Omental fat pad (tissue), 3 donors: ENCODE measurements at regions not wholly inside any gene's neighbourhood (a gene's known extent, or its start where the extent isn't known, plus 50 kb on each side); places are given as distances from the start of the nearest gene placed in this dataset.

ENCODE experiments used
- ATAC-seq: fragments of 150-250 bp; one replicate; pipeline ENCODE4 v1.9.1; 2016; ENCODE audit warnings: mild to moderate bottlenecking, moderate library complexity; ENCODE audit not compliant: low FRiP score
- DNase-seq: peaks from one replicate; pipeline ENCODE4 v3.0.0-alpha.2; 2019; ENCODE audit warnings: low spot score
- TF ChIP-seq, protein P1 (sequence below), 3 donors: fragments of 450-650 bp; IDR thresholded peaks; one replicate each; pipeline ENCODE4 v1.5.1; 2016 to 2017; ENCODE audit warnings: antibody characterized with exemption in 3 of 3, mild to moderate bottlenecking in 3 of 3, moderate library complexity in 2 of 3

DNA sequence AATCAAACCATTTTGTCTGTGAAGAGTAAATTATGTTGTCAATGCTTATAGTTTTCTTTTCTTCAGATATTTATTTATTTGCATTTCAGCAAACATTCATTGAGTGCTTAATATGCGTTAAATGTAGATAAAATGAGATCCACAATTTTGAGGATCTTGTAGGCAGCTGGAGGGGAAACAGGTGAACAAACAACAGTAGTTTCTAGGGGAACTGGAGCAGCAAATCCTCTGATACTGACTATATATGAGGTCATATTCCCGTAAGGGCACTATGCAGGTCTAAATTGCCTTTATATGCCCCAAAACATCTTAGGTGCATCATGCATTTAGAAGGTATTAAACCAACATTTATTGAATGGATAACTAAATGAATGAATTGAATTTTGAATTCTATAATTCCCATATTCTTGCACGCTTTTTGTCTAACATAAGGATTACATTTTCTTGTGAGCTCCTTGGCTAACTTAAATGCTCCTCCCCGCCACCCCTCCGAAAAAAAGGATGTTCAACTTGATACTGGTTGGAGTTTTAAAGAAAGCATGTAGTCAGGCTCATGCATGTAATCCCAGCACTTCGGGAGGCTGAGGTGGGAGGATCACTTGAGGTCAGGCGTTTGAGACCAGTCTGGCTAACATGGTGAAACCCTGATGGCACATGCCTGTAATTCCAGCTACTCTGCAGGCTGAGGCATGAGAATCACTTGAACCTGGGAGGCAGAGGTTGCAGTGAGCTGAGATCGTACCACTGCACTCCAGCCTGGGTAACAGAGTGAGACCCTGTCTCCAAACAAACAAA lies 299.8 kb downstream of the TMEM38B start:
- DNase-seq (no peak), ATAC-seq (no peak)
- TF ChIP-seq, protein P1, sequence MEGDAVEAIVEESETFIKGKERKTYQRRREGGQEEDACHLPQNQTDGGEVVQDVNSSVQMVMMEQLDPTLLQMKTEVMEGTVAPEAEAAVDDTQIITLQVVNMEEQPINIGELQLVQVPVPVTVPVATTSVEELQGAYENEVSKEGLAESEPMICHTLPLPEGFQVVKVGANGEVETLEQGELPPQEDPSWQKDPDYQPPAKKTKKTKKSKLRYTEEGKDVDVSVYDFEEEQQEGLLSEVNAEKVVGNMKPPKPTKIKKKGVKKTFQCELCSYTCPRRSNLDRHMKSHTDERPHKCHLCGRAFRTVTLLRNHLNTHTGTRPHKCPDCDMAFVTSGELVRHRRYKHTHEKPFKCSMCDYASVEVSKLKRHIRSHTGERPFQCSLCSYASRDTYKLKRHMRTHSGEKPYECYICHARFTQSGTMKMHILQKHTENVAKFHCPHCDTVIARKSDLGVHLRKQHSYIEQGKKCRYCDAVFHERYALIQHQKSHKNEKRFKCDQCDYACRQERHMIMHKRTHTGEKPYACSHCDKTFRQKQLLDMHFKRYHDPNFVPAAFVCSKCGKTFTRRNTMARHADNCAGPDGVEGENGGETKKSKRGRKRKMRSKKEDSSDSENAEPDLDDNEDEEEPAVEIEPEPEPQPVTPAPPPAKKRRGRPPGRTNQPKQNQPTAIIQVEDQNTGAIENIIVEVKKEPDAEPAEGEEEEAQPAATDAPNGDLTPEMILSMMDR (IDR thresholded peaks at IDR 0.05), result no peak

DNA sequence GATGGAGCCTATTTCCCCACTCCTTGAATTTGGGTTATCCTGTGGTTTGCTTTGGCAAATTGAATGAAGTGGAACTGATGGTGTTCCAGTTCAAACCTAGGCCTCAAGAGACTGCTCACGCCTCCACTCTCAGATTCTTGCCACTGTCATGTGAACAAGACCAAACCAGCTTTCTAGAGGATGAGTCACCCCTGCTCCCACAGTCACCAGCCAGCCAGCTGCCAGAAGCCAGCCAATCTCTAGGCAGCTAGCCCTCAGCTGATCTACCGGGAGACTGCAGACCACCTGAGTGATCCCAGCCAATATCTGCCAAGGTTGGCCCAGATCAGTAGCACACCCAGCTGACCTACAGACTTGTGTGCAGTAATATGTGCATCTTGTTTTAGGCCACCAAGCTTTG lies 300.6 kb downstream of the TMEM38B start:
- ATAC-seq (no peak), DNase-seq (no peak)
- TF ChIP-seq, protein P1 (IDR thresholded peaks at IDR 0.05), result no peak

DNA sequence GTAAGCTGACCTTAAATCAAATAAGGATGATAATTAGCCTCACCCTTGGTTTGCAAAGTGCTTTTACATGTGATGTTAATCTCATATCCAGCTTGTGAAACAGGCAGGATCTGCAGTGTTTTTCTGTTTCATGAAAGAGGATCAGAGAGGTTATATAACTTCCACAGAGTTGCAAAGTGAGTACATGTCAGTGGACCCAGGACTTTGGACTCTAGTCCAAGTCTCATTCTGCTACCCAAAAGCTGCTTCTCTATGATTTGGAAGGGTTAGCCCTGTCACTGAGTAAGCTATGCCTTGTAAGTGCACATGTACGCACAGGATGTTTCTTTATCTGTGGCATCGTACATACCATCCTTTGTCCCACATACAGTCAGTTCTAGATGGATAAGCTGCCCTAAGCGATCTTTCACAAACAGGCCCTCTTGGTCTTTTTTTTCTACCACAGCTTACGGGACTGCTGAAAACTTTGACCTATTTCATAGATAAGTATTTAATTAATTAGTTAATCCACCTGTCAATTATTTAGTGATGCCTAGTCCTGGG lies 322.9 kb downstream of the TMEM38B start:
- ATAC-seq, result no peak
- no peak for DNase-seq
- TF ChIP-seq, protein P1 (IDR thresholded peaks at IDR 0.05), result no peak

DNA sequence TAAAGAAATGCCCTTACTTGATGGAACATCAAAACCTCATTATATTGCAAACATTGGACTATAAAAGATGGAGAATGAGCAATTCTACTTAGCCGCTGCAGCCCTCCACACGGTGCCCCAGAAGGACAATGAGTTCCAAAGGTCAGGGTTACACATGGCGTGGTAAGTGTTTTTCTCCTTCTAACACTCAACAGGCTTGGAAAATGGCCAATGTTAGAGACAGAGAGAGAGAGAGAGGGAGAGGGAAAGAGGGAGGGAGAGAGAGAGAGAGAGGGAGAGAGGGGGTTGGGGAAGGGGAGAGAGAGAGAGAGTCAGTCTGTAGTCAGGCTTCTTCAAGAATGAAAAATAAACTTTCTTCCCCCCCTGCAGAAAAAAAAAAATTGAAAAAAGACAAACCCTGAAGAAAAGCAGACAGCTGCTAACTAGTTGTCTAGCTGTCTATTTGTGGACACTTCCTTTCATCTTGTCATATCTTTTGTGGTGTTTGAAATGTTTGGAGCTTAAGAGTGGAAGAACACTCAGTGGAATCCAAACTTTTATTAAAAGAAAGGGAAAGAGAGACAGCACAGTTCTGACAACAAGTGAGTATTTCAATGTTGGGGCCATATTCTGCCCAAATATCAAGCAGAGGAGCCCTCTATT lies 324.8 kb downstream of the TMEM38B start:
- ATAC-seq (no peak), DNase-seq (no peak)
- TF ChIP-seq, protein P1 (IDR thresholded peaks at IDR 0.05), result no peak

DNA sequence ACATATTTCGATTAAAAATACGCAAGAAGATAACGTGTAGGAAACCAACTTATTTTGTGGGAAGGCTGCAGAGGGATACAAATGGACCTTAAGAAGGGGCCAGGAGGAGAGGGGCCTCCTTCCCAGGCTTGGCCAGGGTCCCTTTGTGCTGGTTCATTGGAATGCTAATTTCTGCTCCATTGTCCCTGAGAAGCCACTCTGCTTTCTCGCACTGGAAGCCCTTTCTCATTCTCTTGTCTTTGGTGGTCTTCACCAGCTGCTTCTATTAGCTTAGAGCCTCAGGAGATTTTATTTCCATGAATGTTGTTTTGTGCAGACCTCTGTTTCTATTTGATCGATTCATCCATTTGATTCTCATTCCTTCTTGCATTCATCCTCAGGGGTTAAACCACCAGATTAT lies 325.4 kb downstream of the TMEM38B start:
- TF ChIP-seq, protein P1 (IDR thresholded peaks at IDR 0.05), result no peak
- DNase-seq (no peak), ATAC-seq (no peak)

DNA sequence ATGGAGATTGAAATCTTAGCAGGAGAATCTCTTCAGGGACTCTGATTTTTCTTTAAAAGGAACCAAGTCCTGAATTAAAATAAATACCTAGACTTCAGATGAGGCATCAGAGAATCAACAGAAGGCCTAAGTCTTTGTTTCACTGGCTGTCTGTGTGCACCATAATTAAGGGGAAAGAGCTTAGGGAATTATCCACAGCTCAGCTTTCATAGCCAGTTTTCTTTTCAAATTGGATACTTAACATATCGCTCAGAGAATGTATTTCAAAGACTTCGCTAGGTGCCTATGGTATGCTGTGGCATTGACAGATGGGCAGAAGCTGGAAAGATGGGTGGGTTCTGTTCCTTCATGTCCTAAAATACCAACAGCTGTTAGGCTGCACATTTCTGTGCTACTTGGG lies 325.8 kb downstream of the TMEM38B start:
- DNase-seq (no peak), ATAC-seq (no peak)
- TF ChIP-seq, protein P1 (IDR thresholded peaks at IDR 0.05), result no peak
